GM12891 (cell line): ENCODE measurements at regions not wholly inside any gene's neighbourhood (a gene's known extent, or its start where the extent isn't known, plus 50 kb on each side); places are given as distances from the start of the nearest gene placed in this dataset.

ENCODE experiments used
- PAX5 ChIP-seq: IDR thresholded peaks from 2 replicates; pipeline ENCODE4 v1.6.1; 2011; ENCODE audit warnings: low read length, moderate library complexity, mild to moderate bottlenecking; ENCODE audit not compliant: insufficient read depth, severe bottlenecking
- POLR2A ChIP-seq: IDR thresholded peaks from 2 replicates; pipeline ENCODE4 v1.6.1; 2011; ENCODE audit warnings: low read depth, low read length, control low read depth
- POLR2AphosphoS5 ChIP-seq: IDR thresholded peaks from 2 replicates; pipeline ENCODE4 v1.6.1; 2011; ENCODE audit warnings: low read depth, low read length, control low read depth
- POU2F2 ChIP-seq: IDR thresholded peaks from 2 replicates; pipeline ENCODE4 v1.6.1; 2011; ENCODE audit warnings: low read depth, mild to moderate bottlenecking, control low read depth, low read length, moderate library complexity
- SPI1 ChIP-seq: IDR thresholded peaks from 2 replicates; pipeline ENCODE4 v1.6.1; 2011; ENCODE audit warnings: low read depth, low read length, control low read depth
- TAF1 ChIP-seq: IDR thresholded peaks from 2 replicates; pipeline ENCODE4 v1.6.1; 2011; ENCODE audit warnings: low read depth, low read length, control low read depth

DNA sequence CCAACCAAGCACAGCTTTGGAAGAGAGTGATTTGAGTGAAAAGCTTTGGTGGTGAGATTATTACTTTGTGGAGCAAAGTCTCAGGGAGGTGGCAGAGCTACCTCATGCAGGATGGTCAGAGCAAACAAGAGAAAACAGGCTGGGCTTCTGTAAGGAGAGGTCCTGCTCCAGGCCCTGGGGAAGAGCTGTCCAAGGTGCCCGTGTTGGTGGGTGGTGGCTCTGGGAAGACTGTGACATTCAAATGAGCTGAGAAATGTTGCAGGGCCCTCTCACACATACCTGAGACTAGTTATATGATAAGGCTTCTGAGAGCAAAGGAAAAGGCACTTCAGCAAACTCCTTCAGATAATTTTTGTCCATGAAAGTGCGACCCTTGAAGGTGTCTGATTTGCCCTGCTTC lies 205.5 kb upstream of the SOX21 start:
- no peak for TF ChIP-seq POLR2AphosphoS5
- no peak for TF ChIP-seq POU2F2
- no peak for TF ChIP-seq POLR2A
- TF ChIP-seq TAF1: no peak
- no peak for TF ChIP-seq SPI1
- TF ChIP-seq PAX5: no peak
